CD14-positive monocyte (primary cell): ENCODE measurements at regions not wholly inside any gene's neighbourhood (a gene's known extent, or its start where the extent isn't known, plus 50 kb on each side); places are given as distances from the start of the nearest gene placed in this dataset.

ENCODE experiments used
- DNase-seq, 3 donors: peaks; one replicate each; pipeline ENCODE4 v3.0.0-alpha.2; 2011 to 2022
- H2AFZ ChIP-seq: 2 replicates; pipeline ENCODE4 v1.6.0; 2012; ENCODE audit warnings: mild to moderate bottlenecking, low read depth, low read length, inconsistent platforms; ENCODE audit not compliant: insufficient read depth, poor library complexity, severe bottlenecking
- H3K27ac ChIP-seq, 2 donors: 1 replicate in 1 of 2; 2 replicates in 1 of 2; pipeline ENCODE4 v1.5.1; 2012 to 2013; ENCODE audit warnings: low read length in 2 of 2, control low read depth in 1 of 2, inconsistent platforms in 1 of 2, low read depth in 1 of 2, mild to moderate bottlenecking in 1 of 2
- H3K27me3 ChIP-seq, 2 donors: one replicate each; pipeline versions ENCODE4 v1.6.0 to v1.6.1; 2011 to 2013; ENCODE audit warnings: low read length in 2 of 2; ENCODE audit not compliant: control insufficient read depth in 2 of 2, insufficient read depth in 2 of 2
- H3K36me3 ChIP-seq, 2 donors: replicated peaks in 1 of 2; 1 replicate in 1 of 2; 2 replicates in 1 of 2; pipeline versions ENCODE4 v1.5.1 to v1.6.1; 2012 to 2013; ENCODE audit warnings: low read length in 2 of 2, control low read depth in 1 of 2, inconsistent platforms in 1 of 2, mild to moderate bottlenecking in 1 of 2; ENCODE audit not compliant: insufficient read depth in 2 of 2, control insufficient read depth in 1 of 2
- H3K4me1 ChIP-seq, 2 donors: 1 replicate in 1 of 2; 2 replicates in 1 of 2; pipeline versions ENCODE4 v1.5.1 to v1.6.1; 2012 to 2013; ENCODE audit warnings: low read length in 2 of 2, control low read depth in 1 of 2, inconsistent platforms in 1 of 2, mild to moderate bottlenecking in 1 of 2, moderate library complexity in 1 of 2; ENCODE audit not compliant: insufficient read depth in 2 of 2, control insufficient read depth in 1 of 2
- H3K4me2 ChIP-seq: replicated peaks from 2 replicates; pipeline ENCODE3; 2012; ENCODE audit warnings: low read length, moderate library complexity, mild to moderate bottlenecking; ENCODE audit not compliant: poor library complexity, severe bottlenecking; ENCODE audit errors: extremely low read depth
- H3K4me3 ChIP-seq, 3 experiments: fragments of 200-600 bp in 1 of 3; sonication (generic) in 1 of 3; replicated peaks in 1 of 3; 1 replicate in 2 of 3; 2 replicates in 1 of 3; pipeline ENCODE4 v1.5.1; 2011 to 2013; ENCODE audit warnings: low read length in 3 of 3, mild to moderate bottlenecking in 3 of 3, control low read depth in 2 of 3, low read depth in 2 of 3, inconsistent platforms in 1 of 3, moderate library complexity in 1 of 3
- H3K79me2 ChIP-seq: 2 replicates; pipeline ENCODE4 v1.6.0; 2012; ENCODE audit warnings: mild to moderate bottlenecking, control low read depth, inconsistent platforms, low read length, moderate library complexity; ENCODE audit not compliant: insufficient read depth
- H3K9ac ChIP-seq: 2 replicates; pipeline ENCODE4 v1.6.0; 2017; ENCODE audit warnings: low read length, mild to moderate bottlenecking; ENCODE audit not compliant: insufficient read depth, poor library complexity, severe bottlenecking
- H3K9me3 ChIP-seq, 2 donors: replicated peaks in 1 of 2; 1 replicate in 1 of 2; 2 replicates in 1 of 2; pipeline versions ENCODE4 v1.5.1 to v1.6.1; 2012 to 2013; ENCODE audit warnings: low read length in 2 of 2, control low read depth in 1 of 2; ENCODE audit not compliant: control insufficient read depth in 1 of 2, insufficient read depth in 1 of 2
- H4K20me1 ChIP-seq: 2 replicates; pipeline ENCODE4 v1.6.0; 2012; ENCODE audit warnings: mild to moderate bottlenecking, low read length, control low read depth, moderate library complexity; ENCODE audit not compliant: insufficient read depth
- H3K27ac Mint-ChIP-seq, 7 donors: one replicate each; pipeline ENCODE4 v1.8.0; 2020; ENCODE audit warnings: mild to moderate bottlenecking in 7 of 7, mixed read lengths in 7 of 7, moderate library complexity in 6 of 7, inconsistent platforms in 2 of 7
- H3K27me3 Mint-ChIP-seq, 3 donors: one replicate each; pipeline ENCODE4 v1.8.0; 2021 to 2022; ENCODE audit warnings: low read depth in 3 of 3, mild to moderate bottlenecking in 3 of 3, mixed read lengths in 3 of 3, moderate library complexity in 3 of 3, inconsistent platforms in 1 of 3
- H3K36me3 Mint-ChIP-seq, 2 donors: one replicate each; pipeline ENCODE4 v1.8.0; 2020; ENCODE audit warnings: mixed read lengths in 2 of 2, inconsistent platforms in 1 of 2, mild to moderate bottlenecking in 1 of 2
- H3K4me1 Mint-ChIP-seq: one replicate; pipeline ENCODE4 v1.8.0; 2020; ENCODE audit warnings: mild to moderate bottlenecking, mixed read lengths
- H3K4me3 Mint-ChIP-seq, 2 donors: one replicate each; pipeline ENCODE4 v1.8.0; 2020; ENCODE audit warnings: mild to moderate bottlenecking in 2 of 2, mixed read lengths in 2 of 2, moderate library complexity in 1 of 2
- H3K9me3 Mint-ChIP-seq, 7 donors: one replicate each; pipeline ENCODE4 v1.8.0; 2020 to 2022; ENCODE audit warnings: mixed read lengths in 7 of 7, mild to moderate bottlenecking in 6 of 7, moderate library complexity in 6 of 7, inconsistent platforms in 2 of 7
- CTCF ChIP-seq: fragments of 200-600 bp; IDR thresholded peaks from one replicate; pipeline ENCODE4 v1.8.0; 2022; ENCODE audit warnings: antibody characterized with exemption, mild to moderate bottlenecking
- WGBS: methylation state at CpG from one replicate; pipeline ENCODE4 v1.1.5; 2013; ENCODE audit warnings: missing lambda C conversion rate; ENCODE audit not compliant: insufficient coverage; 5-methylcytosine and 5-hydroxymethylcytosine counted together
- intact Hi-C, 2 donors: fragments of 100-400 bp; cut with micrococcal nuclease; formaldehyde crosslinking; loops; one replicate each; pipeline versions ENCODE4 v1.15.0 to v1.15.1; 2023

- Histone ChIP-seq H4K20me1 (no peaks in the 10 kb centered on the region), H3K79me2 (no peaks in the 10 kb centered on the region), H2AFZ (no peak overlapping the region), H3K9me3 (peaks cover 12 to 23% of the 10 kb centered on the region in 2 donors), H3K4me1 (no peaks in the 10 kb centered on the region), H3K27ac (no peak overlapping the region), H3K9ac (no peak overlapping the region), H3K27me3 (no peaks in the 10 kb centered on the region), H3K4me2 (no peak overlapping the region), H3K4me3 (no peak overlapping the region), H3K36me3 (no peaks in the 10 kb centered on the region)
- Mint-ChIP-seq H3K27ac (no peak overlapping the region), H3K27me3 (no peaks in the 10 kb centered on the region), H3K36me3 (no peaks in the 10 kb centered on the region), H3K4me3 (no peak overlapping the region), H3K9me3 (peaks cover 4 to 24% (median 13%) of the 10 kb centered on the region in 7 donors), H3K4me1 (no peaks in the 10 kb centered on the region)
- no CpG with 5 or more reads among the region's 1 CpG for WGBS
- no peak for DNase-seq
- no peak for TF ChIP-seq CTCF
- intact Hi-C loops = no loop called here
Measured at GRCh38 chr5:114153833-114154232, 208.0 kb upstream of the KCNN2 start.

- no peak for DNase-seq
- H3K27ac ChIP-seq = no peak overlapping the region
- Mint-ChIP-seq H3K4me1 (no peaks in the 10 kb centered on the region), H3K9me3 (peaks cover 0 to 18% (median 10%) of the 10 kb centered on the region in 7 donors), H3K27ac (no peak overlapping the region), H3K27me3 (peaks cover 0 to 2% (median 0%) of the 10 kb centered on the region in 3 donors), H3K36me3 (no peaks in the 10 kb centered on the region), H3K4me3 (no peak overlapping the region)
- no peak overlapping the region for H2AFZ ChIP-seq
- no peaks in the 10 kb centered on the region for H3K79me2 ChIP-seq
- no peaks in the 10 kb centered on the region for H4K20me1 ChIP-seq
- no peaks in the 10 kb centered on the region for H3K36me3 ChIP-seq
- intact Hi-C loops = no loop called here
- no peaks in the 10 kb centered on the region for H3K4me1 ChIP-seq
- H3K9ac ChIP-seq = no peak overlapping the region
- no peak for TF ChIP-seq CTCF
- WGBS = 100% methylated on average over 1 of the region's 5 CpGs
- no peaks in the 10 kb centered on the region for H3K27me3 ChIP-seq
- no peak overlapping the region for H3K4me3 ChIP-seq
- no peak overlapping the region for H3K4me2 ChIP-seq
- peaks cover 10 to 16% of the 10 kb centered on the region in 2 donors for H3K9me3 ChIP-seq
Measured at GRCh38 chr5:114166081-114166480, 195.8 kb upstream of the KCNN2 start.
